ENCODE measurements at regions not wholly inside any gene's neighbourhood (a gene's known extent, or its start where the extent isn't known, plus 50 kb on each side); places are given as distances from the start of the nearest gene placed in this dataset.

DNA sequence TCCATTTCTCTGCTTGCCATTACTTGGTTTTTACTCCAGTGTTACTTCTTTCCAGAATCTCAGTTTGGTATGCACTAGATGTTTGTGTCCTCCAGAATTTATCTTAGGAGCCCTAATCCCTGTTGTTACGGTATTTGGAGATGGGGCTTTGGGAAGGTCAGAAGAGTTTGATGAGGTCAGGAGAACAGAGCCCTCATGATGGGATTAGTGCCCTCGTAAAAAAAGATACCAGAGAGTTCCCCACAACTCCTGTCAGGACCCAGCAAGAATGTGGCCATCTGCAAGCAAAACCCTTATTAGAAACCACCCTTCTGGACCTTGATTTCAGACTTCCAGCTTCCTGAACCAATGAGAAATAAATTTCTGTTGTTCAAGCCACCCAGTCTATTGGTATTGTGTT, 98.0 kb downstream of the ADAMTS1 start:
- TF ChIP-seq, protein P1, sequence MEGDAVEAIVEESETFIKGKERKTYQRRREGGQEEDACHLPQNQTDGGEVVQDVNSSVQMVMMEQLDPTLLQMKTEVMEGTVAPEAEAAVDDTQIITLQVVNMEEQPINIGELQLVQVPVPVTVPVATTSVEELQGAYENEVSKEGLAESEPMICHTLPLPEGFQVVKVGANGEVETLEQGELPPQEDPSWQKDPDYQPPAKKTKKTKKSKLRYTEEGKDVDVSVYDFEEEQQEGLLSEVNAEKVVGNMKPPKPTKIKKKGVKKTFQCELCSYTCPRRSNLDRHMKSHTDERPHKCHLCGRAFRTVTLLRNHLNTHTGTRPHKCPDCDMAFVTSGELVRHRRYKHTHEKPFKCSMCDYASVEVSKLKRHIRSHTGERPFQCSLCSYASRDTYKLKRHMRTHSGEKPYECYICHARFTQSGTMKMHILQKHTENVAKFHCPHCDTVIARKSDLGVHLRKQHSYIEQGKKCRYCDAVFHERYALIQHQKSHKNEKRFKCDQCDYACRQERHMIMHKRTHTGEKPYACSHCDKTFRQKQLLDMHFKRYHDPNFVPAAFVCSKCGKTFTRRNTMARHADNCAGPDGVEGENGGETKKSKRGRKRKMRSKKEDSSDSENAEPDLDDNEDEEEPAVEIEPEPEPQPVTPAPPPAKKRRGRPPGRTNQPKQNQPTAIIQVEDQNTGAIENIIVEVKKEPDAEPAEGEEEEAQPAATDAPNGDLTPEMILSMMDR (IDR thresholded peaks at IDR 0.05) = no peak
- no peak for TF ChIP-seq POLR2A (IDR thresholded peaks at IDR 0.05)

All from thyroid gland (tissue), 4 donors.